ENCODE measurements at regions not wholly inside any gene's neighbourhood (a gene's known extent, or its start where the extent isn't known, plus 50 kb on each side); places are given as distances from the start of the nearest gene placed in this dataset.

DNA sequence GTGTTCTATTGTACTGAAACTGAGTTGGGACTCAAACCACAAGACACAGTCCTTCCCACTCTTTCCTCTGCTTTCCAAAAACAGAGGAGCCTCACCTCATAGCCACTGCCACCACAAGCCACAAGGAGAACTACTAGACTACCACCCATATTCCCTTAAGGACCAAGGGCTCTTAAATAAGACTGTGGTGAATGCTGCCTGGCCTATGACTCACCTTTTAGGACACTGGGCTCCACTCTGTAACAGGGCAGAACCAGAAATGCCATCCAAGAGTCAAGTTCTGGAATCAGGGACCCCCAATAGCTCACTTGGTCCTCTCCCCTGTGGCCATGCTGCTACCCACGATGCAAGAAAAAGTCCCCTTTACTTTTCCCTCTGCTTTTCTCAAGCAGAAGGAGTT, 851.4 kb downstream of the BCL11A start:
- TF ChIP-seq, protein P1, sequence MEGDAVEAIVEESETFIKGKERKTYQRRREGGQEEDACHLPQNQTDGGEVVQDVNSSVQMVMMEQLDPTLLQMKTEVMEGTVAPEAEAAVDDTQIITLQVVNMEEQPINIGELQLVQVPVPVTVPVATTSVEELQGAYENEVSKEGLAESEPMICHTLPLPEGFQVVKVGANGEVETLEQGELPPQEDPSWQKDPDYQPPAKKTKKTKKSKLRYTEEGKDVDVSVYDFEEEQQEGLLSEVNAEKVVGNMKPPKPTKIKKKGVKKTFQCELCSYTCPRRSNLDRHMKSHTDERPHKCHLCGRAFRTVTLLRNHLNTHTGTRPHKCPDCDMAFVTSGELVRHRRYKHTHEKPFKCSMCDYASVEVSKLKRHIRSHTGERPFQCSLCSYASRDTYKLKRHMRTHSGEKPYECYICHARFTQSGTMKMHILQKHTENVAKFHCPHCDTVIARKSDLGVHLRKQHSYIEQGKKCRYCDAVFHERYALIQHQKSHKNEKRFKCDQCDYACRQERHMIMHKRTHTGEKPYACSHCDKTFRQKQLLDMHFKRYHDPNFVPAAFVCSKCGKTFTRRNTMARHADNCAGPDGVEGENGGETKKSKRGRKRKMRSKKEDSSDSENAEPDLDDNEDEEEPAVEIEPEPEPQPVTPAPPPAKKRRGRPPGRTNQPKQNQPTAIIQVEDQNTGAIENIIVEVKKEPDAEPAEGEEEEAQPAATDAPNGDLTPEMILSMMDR (IDR thresholded peaks at IDR 0.05) = no peak
- TF ChIP-seq POLR2A (IDR thresholded peaks at IDR 0.05; ENCODE audit: low read length) (no peak), PBX3 (IDR thresholded peaks at IDR 0.05) (no peak), ESRRA (IDR thresholded peaks at IDR 0.05; ENCODE audit: borderline replicate concordance, low read length) (no peak), MAZ (IDR thresholded peaks at IDR 0.05; ENCODE audit: borderline replicate concordance, low read depth, low read length) (no peak), HDAC2 (IDR thresholded peaks at IDR 0.05) (no peak), RAD21 (conservative IDR thresholded peaks at IDR 0.05 in 1 of 2, IDR thresholded peaks at IDR 0.05 in 1 of 2) (no peak), PHF8 (IDR thresholded peaks at IDR 0.05; ENCODE audit: borderline replicate concordance, low read depth) (no peak), CBX2 (IDR thresholded peaks at IDR 0.05; ENCODE audit: borderline replicate concordance, low read depth) (no peak), KDM1A (IDR thresholded peaks at IDR 0.05; ENCODE audit: low read depth) (no peak), RCOR1 (IDR thresholded peaks at IDR 0.05; ENCODE audit: low read depth, low read length) (no peak)
- TF ChIP-seq, protein P2, sequence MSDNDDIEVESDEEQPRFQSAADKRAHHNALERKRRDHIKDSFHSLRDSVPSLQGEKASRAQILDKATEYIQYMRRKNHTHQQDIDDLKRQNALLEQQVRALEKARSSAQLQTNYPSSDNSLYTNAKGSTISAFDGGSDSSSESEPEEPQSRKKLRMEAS (IDR thresholded peaks at IDR 0.05) = no peak
- TF ChIP-seq, protein P3, sequence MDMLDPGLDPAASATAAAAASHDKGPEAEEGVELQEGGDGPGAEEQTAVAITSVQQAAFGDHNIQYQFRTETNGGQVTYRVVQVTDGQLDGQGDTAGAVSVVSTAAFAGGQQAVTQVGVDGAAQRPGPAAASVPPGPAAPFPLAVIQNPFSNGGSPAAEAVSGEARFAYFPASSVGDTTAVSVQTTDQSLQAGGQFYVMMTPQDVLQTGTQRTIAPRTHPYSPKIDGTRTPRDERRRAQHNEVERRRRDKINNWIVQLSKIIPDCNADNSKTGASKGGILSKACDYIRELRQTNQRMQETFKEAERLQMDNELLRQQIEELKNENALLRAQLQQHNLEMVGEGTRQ (IDR thresholded peaks at IDR 0.05) = no peak
- TF ChIP-seq, protein P4, sequence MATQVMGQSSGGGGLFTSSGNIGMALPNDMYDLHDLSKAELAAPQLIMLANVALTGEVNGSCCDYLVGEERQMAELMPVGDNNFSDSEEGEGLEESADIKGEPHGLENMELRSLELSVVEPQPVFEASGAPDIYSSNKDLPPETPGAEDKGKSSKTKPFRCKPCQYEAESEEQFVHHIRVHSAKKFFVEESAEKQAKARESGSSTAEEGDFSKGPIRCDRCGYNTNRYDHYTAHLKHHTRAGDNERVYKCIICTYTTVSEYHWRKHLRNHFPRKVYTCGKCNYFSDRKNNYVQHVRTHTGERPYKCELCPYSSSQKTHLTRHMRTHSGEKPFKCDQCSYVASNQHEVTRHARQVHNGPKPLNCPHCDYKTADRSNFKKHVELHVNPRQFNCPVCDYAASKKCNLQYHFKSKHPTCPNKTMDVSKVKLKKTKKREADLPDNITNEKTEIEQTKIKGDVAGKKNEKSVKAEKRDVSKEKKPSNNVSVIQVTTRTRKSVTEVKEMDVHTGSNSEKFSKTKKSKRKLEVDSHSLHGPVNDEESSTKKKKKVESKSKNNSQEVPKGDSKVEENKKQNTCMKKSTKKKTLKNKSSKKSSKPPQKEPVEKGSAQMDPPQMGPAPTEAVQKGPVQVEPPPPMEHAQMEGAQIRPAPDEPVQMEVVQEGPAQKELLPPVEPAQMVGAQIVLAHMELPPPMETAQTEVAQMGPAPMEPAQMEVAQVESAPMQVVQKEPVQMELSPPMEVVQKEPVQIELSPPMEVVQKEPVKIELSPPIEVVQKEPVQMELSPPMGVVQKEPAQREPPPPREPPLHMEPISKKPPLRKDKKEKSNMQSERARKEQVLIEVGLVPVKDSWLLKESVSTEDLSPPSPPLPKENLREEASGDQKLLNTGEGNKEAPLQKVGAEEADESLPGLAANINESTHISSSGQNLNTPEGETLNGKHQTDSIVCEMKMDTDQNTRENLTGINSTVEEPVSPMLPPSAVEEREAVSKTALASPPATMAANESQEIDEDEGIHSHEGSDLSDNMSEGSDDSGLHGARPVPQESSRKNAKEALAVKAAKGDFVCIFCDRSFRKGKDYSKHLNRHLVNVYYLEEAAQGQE (IDR thresholded peaks at IDR 0.05) = no peak

All from A549 (cell line).